HEK293 (cell line): ENCODE measurements at regions not wholly inside any gene's neighbourhood (a gene's known extent, or its start where the extent isn't known, plus 50 kb on each side); places are given as distances from the start of the nearest gene placed in this dataset.

Source experiments
- CTCF ChIA-PET: fragments of 350-600 bp; formaldehyde crosslinking; extraction: SDS; loops from one replicate; lab custom pipeline; 2021; ENCODE audit warnings: antibody characterized with exemption; lab: Yijun Ruan, JAX
- POLR2A ChIA-PET: fragments of 300-600 bp; formaldehyde crosslinking; extraction: SDS; loops from one replicate; lab custom pipeline; 2020; ENCODE audit warnings: antibody characterized with exemption, inconsistent platforms; lab: Yijun Ruan, JAX
- H3K27ac ChIP-seq: fragments of 200-500 bp; sonication (Bioruptor generic); 2 replicates; pipeline ENCODE4 v1.5.1; 2014; ENCODE audit warnings: low read depth, low read length, control low read depth, inconsistent platforms; ENCODE audit errors: extremely low read depth
- H3K36me3 ChIP-seq, 2 experiments: fragments of 200-500 bp in 1 of 2; sonication (Bioruptor generic) in 1 of 2; 1 replicate in 1 of 2; 2 replicates in 1 of 2; pipeline ENCODE4 v1.5.1; 2014 to 2017; ENCODE audit warnings: inconsistent platforms in 2 of 2, low read length in 2 of 2; ENCODE audit not compliant: control insufficient read depth in 2 of 2, insufficient read depth in 1 of 2
- H3K4me1 ChIP-seq: fragments of 200-500 bp; sonication (Bioruptor generic); 2 replicates; pipeline ENCODE4 v1.5.1; 2014; ENCODE audit warnings: mild to moderate bottlenecking, low read length, inconsistent platforms; ENCODE audit not compliant: control insufficient read depth, insufficient read depth
- H3K4me3 ChIP-seq: 2 replicates; pipeline ENCODE4 v1.5.1; 2011; ENCODE audit warnings: low read depth, mild to moderate bottlenecking, control low read depth, low read length, moderate library complexity
- H3K9me3 ChIP-seq: fragments of 200-500 bp; sonication (Bioruptor generic); 2 replicates; pipeline ENCODE4 v1.5.1; 2014; ENCODE audit warnings: low read depth, low read length, inconsistent platforms; ENCODE audit not compliant: control insufficient read depth, insufficient read depth
- GLIS1 ChIP-seq: fragments of 450-650 bp; formaldehyde crosslinking; IDR thresholded peaks from 2 replicates; pipeline ENCODE4 v1.5.1; 2016; ENCODE audit warnings: missing biosample characterization, missing genetic modification characterization
- KLF16 ChIP-seq: fragments of 450-650 bp; formaldehyde crosslinking; IDR thresholded peaks from 2 replicates; pipeline ENCODE4 v1.5.1; 2017; ENCODE audit warnings: missing biosample characterization, missing genetic modification characterization
- YY2 ChIP-seq: fragments of 450-650 bp; formaldehyde crosslinking; IDR thresholded peaks from 2 replicates; pipeline ENCODE4 v1.5.1; 2016; ENCODE audit warnings: missing biosample characterization, missing genetic modification characterization
- ZFP3 ChIP-seq: fragments of 450-650 bp; formaldehyde crosslinking; IDR thresholded peaks from 2 replicates; pipeline ENCODE4 v1.5.1; 2016; ENCODE audit warnings: low read depth, missing biosample characterization, missing genetic modification characterization
- ZNF214 ChIP-seq: fragments of 450-650 bp; formaldehyde crosslinking; IDR thresholded peaks from 2 replicates; pipeline ENCODE4 v1.5.1; 2017; ENCODE audit warnings: missing biosample characterization, mild to moderate bottlenecking, missing genetic modification characterization, borderline replicate concordance
- ZNF223 ChIP-seq: fragments of 450-650 bp; formaldehyde crosslinking; IDR thresholded peaks from 2 replicates; pipeline ENCODE4 v1.5.1; 2016; ENCODE audit warnings: missing biosample characterization, missing genetic modification characterization
- ZNF585B ChIP-seq: fragments of 450-650 bp; formaldehyde crosslinking; IDR thresholded peaks from 2 replicates; pipeline ENCODE4 v1.5.1; 2016; ENCODE audit warnings: missing biosample characterization, missing genetic modification characterization
- ZNF707 ChIP-seq: fragments of 450-650 bp; formaldehyde crosslinking; IDR thresholded peaks from 2 replicates; pipeline ENCODE4 v1.5.1; 2016; ENCODE audit warnings: missing biosample characterization, missing genetic modification characterization
- TF ChIP-seq, protein P1 (sequence below): fragments of 450-650 bp; formaldehyde crosslinking; IDR thresholded peaks from 2 replicates; pipeline ENCODE4 v1.5.1; 2016; ENCODE audit warnings: missing biosample characterization, missing genetic modification characterization, borderline replicate concordance
- TF ChIP-seq, protein P2 (sequence below): fragments of 450-650 bp; formaldehyde crosslinking; conservative IDR thresholded peaks from 2 replicates; pipeline ENCODE4 v1.5.1; 2016; ENCODE audit warnings: low read depth, missing biosample characterization, missing genetic modification characterization

DNA sequence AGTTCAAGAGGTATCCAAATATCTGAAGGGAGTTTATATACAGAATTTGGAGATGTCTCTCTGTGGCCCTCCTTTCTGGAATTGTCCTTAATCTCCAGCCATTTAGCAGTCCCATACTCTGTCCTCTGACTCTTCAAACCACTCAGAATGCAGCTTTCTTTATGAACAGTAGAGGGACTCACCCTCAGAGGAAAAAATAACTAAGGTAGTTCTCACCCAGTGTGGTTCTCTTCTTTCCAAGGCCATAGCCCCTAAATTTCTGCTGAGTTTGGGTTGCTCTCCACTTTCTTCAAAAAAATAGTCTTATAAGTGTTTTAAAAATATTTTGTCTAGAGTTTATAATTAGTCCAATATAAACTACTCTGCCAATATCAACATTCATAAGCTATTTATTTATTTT is 369.7 kb downstream of the MATN1 start (continued):
- TF ChIP-seq, protein P1, sequence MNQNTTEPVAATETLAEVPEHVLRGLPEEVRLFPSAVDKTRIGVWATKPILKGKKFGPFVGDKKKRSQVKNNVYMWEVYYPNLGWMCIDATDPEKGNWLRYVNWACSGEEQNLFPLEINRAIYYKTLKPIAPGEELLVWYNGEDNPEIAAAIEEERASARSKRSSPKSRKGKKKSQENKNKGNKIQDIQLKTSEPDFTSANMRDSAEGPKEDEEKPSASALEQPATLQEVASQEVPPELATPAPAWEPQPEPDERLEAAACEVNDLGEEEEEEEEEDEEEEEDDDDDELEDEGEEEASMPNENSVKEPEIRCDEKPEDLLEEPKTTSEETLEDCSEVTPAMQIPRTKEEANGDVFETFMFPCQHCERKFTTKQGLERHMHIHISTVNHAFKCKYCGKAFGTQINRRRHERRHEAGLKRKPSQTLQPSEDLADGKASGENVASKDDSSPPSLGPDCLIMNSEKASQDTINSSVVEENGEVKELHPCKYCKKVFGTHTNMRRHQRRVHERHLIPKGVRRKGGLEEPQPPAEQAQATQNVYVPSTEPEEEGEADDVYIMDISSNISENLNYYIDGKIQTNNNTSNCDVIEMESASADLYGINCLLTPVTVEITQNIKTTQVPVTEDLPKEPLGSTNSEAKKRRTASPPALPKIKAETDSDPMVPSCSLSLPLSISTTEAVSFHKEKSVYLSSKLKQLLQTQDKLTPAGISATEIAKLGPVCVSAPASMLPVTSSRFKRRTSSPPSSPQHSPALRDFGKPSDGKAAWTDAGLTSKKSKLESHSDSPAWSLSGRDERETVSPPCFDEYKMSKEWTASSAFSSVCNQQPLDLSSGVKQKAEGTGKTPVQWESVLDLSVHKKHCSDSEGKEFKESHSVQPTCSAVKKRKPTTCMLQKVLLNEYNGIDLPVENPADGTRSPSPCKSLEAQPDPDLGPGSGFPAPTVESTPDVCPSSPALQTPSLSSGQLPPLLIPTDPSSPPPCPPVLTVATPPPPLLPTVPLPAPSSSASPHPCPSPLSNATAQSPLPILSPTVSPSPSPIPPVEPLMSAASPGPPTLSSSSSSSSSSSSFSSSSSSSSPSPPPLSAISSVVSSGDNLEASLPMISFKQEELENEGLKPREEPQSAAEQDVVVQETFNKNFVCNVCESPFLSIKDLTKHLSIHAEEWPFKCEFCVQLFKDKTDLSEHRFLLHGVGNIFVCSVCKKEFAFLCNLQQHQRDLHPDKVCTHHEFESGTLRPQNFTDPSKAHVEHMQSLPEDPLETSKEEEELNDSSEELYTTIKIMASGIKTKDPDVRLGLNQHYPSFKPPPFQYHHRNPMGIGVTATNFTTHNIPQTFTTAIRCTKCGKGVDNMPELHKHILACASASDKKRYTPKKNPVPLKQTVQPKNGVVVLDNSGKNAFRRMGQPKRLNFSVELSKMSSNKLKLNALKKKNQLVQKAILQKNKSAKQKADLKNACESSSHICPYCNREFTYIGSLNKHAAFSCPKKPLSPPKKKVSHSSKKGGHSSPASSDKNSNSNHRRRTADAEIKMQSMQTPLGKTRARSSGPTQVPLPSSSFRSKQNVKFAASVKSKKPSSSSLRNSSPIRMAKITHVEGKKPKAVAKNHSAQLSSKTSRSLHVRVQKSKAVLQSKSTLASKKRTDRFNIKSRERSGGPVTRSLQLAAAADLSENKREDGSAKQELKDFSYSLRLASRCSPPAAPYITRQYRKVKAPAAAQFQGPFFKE (tag by site-specific recombination) = no peak
- TF ChIP-seq ZNF585B (tag by site-specific recombination) = no peak
- TF ChIP-seq KLF16 (tag by site-specific recombination) = no peak

DNA sequence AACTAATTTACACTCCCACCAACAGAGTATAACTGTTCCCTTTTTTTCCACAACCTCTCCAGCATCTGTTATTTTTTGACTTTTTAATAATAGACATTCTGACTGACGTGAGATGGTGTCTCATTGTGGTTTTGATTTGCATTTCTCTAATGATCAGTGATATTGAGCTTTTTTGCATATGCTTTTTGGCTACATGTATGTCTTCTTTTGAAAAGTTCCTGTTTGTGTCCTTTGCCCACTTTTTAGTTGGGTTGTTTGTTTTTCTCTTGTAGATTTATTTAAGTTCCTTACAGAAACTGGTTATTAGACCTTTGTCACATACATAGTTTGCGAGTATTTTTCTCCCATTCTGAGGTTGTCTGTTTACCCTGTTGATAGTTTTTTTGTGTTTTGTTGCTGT is 375.2 kb downstream of the MATN1 start:
- no peaks in the 10 kb centered on the region; the same call in 1 of the 2 replicates for H3K9me3 ChIP-seq
- no peak for TF ChIP-seq ZNF214 (tag by site-specific recombination)
- no peak for TF ChIP-seq ZNF707 (tag by site-specific recombination)
- TF ChIP-seq, protein P2, sequence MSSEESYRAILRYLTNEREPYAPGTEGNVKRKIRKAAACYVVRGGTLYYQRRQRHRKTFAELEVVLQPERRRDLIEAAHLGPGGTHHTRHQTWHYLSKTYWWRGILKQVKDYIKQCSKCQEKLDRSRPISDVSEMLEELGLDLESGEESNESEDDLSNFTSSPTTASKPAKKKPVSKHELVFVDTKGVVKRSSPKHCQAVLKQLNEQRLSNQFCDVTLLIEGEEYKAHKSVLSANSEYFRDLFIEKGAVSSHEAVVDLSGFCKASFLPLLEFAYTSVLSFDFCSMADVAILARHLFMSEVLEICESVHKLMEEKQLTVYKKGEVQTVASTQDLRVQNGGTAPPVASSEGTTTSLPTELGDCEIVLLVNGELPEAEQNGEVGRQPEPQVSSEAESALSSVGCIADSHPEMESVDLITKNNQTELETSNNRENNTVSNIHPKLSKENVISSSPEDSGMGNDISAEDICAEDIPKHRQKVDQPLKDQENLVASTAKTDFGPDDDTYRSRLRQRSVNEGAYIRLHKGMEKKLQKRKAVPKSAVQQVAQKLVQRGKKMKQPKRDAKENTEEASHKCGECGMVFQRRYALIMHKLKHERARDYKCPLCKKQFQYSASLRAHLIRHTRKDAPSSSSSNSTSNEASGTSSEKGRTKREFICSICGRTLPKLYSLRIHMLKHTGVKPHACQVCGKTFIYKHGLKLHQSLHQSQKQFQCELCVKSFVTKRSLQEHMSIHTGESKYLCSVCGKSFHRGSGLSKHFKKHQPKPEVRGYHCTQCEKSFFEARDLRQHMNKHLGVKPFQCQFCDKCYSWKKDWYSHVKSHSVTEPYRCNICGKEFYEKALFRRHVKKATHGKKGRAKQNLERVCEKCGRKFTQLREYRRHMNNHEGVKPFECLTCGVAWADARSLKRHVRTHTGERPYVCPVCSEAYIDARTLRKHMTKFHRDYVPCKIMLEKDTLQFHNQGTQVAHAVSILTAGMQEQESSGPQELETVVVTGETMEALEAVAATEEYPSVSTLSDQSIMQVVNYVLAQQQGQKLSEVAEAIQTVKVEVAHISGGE (tag by site-specific recombination) = no peak
- TF ChIP-seq GLIS1 = no peak
- TF ChIP-seq ZFP3 = no peak
- no peak overlapping the region for H3K4me3 ChIP-seq
- ChIA-PET CTCF (interaction anchor here (0.6 to 0.7 kb wide), 3 partner anchors 13 to 33 kb away, joined by 3 read pairs; no protein-coding TSS in a partner anchor), POLR2A (no interaction called here)
- no peaks in the 10 kb centered on the region for H3K36me3 ChIP-seq
- no peak overlapping the region for H3K27ac ChIP-seq
- H3K4me1 ChIP-seq = peaks cover 6% of the 10 kb centered on the region

DNA sequence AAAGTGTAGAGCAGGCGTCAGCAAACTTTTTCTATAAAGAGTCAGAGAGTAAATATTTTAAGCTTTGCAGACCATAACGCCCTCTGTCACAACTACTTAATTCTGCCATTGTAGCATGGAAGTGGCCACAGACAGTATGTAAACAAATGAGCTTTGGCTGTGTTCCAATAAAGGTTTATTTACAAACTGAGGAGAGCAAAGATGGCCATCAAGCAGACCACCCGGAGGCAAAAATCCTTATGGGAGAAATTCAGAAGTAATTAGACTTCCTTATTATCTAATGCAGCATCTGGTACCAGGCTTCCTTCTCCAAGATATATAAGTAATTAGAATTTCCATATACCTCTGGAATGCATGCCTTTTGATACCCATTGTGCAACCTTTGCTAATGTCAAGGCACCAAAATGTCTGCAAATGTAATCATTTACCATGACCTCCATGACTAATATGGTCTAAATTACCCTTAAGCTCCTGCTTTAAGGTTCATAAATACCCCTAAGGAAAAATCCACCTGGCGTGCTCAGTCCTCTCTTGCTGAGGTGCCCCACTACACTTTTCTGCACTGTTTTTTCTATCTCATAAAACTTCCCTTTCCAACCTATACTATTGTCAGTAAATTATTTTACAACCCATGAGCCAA is 377.8 kb downstream of the MATN1 start:
- ChIA-PET CTCF (interaction anchor here (0.5 to 3.7 kb wide), 6 partner anchors 12 to 745 kb away, joined by 3 to 11 read pairs (median 4); no protein-coding TSS in a partner anchor), POLR2A (interaction anchor here (0.7 kb wide), 1 partner anchor 11 kb away, joined by 4 read pairs; no protein-coding TSS in a partner anchor)
- Histone ChIP-seq H3K9me3 (no peaks in the 10 kb centered on the region; the same call in 1 of the 2 replicates), H3K27ac (no peak overlapping the region), H3K4me3 (no peak overlapping the region), H3K4me1 (peaks cover 6% of the 10 kb centered on the region), H3K36me3 (no peaks in the 10 kb centered on the region)
- TF ChIP-seq GLIS1 (peak; percentile 18; the same call in 1 of the 2 replicates), YY2 (tag by site-specific recombination) (0 out of 2 replicates have a peak, but pooled peaks have one; percentile 31), ZNF223 (tag by site-specific recombination) (no peak)
